ENCODE measurements at regions not wholly inside any gene's neighbourhood (a gene's known extent, or its start where the extent isn't known, plus 50 kb on each side); places are given as distances from the start of the nearest gene placed in this dataset.

DNA sequence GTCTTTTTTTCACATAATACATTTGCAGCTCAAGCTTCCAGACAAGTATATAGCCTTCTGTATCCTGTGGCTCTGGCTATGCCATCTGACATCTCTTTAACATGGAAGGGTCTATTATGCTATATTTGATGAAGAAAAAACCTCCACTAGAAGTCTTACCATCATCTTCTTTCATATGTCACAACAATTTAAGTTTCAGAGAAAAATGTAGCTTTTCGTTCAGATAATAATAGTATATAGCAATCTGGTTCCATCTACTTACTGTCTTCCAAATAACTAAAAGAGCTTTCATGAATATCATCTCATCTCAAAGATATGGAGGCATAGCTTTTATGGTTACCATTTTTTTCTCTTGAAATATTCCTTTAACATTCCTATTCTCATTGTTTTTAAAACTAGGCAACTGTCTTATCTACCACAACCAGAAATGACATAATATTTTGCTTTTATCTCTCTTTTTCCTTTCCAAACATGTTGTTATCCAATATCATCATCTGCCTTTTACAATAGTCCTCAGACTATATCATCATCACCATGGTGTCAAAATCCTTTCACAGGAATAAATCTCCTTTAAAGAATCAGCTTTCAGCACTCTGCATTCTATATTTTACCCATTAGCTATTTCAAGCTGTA, 1005.1 kb downstream of the PDHA2 start:
- TF ChIP-seq, protein P1, sequence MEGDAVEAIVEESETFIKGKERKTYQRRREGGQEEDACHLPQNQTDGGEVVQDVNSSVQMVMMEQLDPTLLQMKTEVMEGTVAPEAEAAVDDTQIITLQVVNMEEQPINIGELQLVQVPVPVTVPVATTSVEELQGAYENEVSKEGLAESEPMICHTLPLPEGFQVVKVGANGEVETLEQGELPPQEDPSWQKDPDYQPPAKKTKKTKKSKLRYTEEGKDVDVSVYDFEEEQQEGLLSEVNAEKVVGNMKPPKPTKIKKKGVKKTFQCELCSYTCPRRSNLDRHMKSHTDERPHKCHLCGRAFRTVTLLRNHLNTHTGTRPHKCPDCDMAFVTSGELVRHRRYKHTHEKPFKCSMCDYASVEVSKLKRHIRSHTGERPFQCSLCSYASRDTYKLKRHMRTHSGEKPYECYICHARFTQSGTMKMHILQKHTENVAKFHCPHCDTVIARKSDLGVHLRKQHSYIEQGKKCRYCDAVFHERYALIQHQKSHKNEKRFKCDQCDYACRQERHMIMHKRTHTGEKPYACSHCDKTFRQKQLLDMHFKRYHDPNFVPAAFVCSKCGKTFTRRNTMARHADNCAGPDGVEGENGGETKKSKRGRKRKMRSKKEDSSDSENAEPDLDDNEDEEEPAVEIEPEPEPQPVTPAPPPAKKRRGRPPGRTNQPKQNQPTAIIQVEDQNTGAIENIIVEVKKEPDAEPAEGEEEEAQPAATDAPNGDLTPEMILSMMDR (conservative IDR thresholded peaks at IDR 0.05; ENCODE audit: low read length), result no peak
- no peak for TF ChIP-seq EZH2phosphoT487 (IDR thresholded peaks at IDR 0.05; ENCODE audit: borderline replicate concordance, low read depth, low read length)

Measured in OCI-LY7 (cell line).